Endothelial cell of umbilical vein (primary cell): ENCODE measurements at regions not wholly inside any gene's neighbourhood (a gene's known extent, or its start where the extent isn't known, plus 50 kb on each side); places are given as distances from the start of the nearest gene placed in this dataset.

Source experiments
- BruUV-seq: library from RNA; stranded (reverse); fragments of 400-500 nt; replicated peaks from 2 replicates; lab custom pipeline; 2021; lab: Mats Ljungman, UMichigan
- CTCF ChIA-PET: fragments of 300-600, 350-600 bp; sonication (Branson Sonifier 250); formaldehyde crosslinking; loops from one replicate; lab custom pipeline; 2021; ENCODE audit warnings: antibody characterized with exemption, inconsistent platforms; lab: Charles Lee
- POLR2A ChIA-PET: fragments of 300-600, 350-600 bp; sonication (Branson Sonifier 250); formaldehyde crosslinking; loops from one replicate; lab custom pipeline; 2021; ENCODE audit warnings: antibody characterized with exemption, inconsistent platforms; lab: Charles Lee
- DNase-seq: peaks from one replicate; pipeline ENCODE4 v3.0.0-alpha.2; 2011; ENCODE audit warnings: low read depth, low spot score
- FAIRE-seq: peaks from 2 replicates; lab custom pipeline; 2011; peaks lifted over from hg19 to GRCh38; lab: Jason Lieb, UNC
- H2AFZ ChIP-seq: 2 replicates; pipeline ENCODE4 v1.6.0; 2012; ENCODE audit warnings: low read depth, low read length, control low read depth, inconsistent platforms
- H3K27ac ChIP-seq: 2 replicates; pipeline ENCODE4 v1.5.1; 2011; ENCODE audit warnings: low read depth, mild to moderate bottlenecking, control low read depth, low read length, moderate library complexity; ENCODE audit not compliant: insufficient read depth
- H3K27me3 ChIP-seq, 2 experiments: 2 replicates each; pipeline versions ENCODE4 v1.6.0 to v1.6.1; 2011; ENCODE audit warnings: low read length in 2 of 2, mixed read lengths in 1 of 2; ENCODE audit not compliant: control insufficient read depth in 2 of 2, insufficient read depth in 2 of 2
- H3K36me3 ChIP-seq, 2 experiments: 2 replicates in 1 of 2; 3 replicates in 1 of 2; pipeline ENCODE4 v1.5.1; 2011; ENCODE audit warnings: low read length in 2 of 2, mild to moderate bottlenecking in 1 of 2, moderate library complexity in 1 of 2; ENCODE audit not compliant: control insufficient read depth in 2 of 2, insufficient read depth in 2 of 2; ENCODE audit errors: extremely low read depth in 1 of 2
- H3K4me1 ChIP-seq: 3 replicates; pipeline ENCODE4 v1.5.1; 2011; ENCODE audit warnings: mild to moderate bottlenecking, low read length; ENCODE audit not compliant: control insufficient read depth, insufficient read depth; ENCODE audit errors: extremely low read depth
- H3K4me2 ChIP-seq: 2 replicates; pipeline ENCODE4 v1.6.1; 2011; ENCODE audit warnings: low read length, control low read depth, mixed read lengths; ENCODE audit not compliant: insufficient read depth
- H3K4me3 ChIP-seq, 3 experiments: fragments of 200-600 bp in 1 of 3; sonication (generic), shearing (Covaris generic) in 1 of 3; replicated peaks in 1 of 3; 2 replicates each; pipeline ENCODE4 v1.5.1; 2011 to 2016; ENCODE audit warnings: control low read depth in 3 of 3, low read length in 3 of 3, mild to moderate bottlenecking in 2 of 3, inconsistent platforms in 1 of 3, low read depth in 1 of 3, moderate library complexity in 1 of 3; ENCODE audit not compliant: insufficient read depth in 1 of 3
- H3K79me2 ChIP-seq: 2 replicates; pipeline ENCODE4 v1.6.0; 2012; ENCODE audit warnings: low read length, inconsistent platforms; ENCODE audit not compliant: control insufficient read depth, insufficient read depth
- H3K9ac ChIP-seq: replicated peaks from 2 replicates; pipeline ENCODE3; 2011; ENCODE audit warnings: low read length, control low read depth; ENCODE audit not compliant: insufficient read depth; ENCODE audit errors: extremely low read depth
- H3K9me1 ChIP-seq: replicated peaks from 3 replicates; pipeline ENCODE4 v1.6.0; 2011; ENCODE audit warnings: mild to moderate bottlenecking, low read length; ENCODE audit not compliant: control insufficient read depth, insufficient read depth; ENCODE audit errors: extremely low read depth
- H3K9me3 ChIP-seq: replicated peaks from 2 replicates; pipeline ENCODE4 v1.5.1; 2012; ENCODE audit warnings: low read length, inconsistent platforms; ENCODE audit not compliant: control insufficient read depth, insufficient read depth
- H4K20me1 ChIP-seq: replicated peaks from 2 replicates; pipeline ENCODE3; 2011; ENCODE audit warnings: mild to moderate bottlenecking, low read length; ENCODE audit not compliant: control insufficient read depth, insufficient read depth; ENCODE audit errors: extremely low read depth
- CTCF ChIP-seq, 2 donors: IDR thresholded peaks; 1 replicate in 1 of 2; 2 replicates in 1 of 2; pipeline ENCODE4 v1.5.1; 2011; ENCODE audit warnings: low read length in 2 of 2, mild to moderate bottlenecking in 2 of 2, moderate library complexity in 2 of 2, control low read depth in 1 of 2, inconsistent platforms in 1 of 2, low read depth in 1 of 2; ENCODE audit not compliant: insufficient read depth in 1 of 2; ENCODE audit errors: extremely low read depth in 1 of 2
- EZH2 ChIP-seq: IDR thresholded peaks from 2 replicates; pipeline ENCODE4 v1.6.1; 2012; ENCODE audit warnings: borderline replicate concordance, low read depth, mild to moderate bottlenecking, moderate library complexity, low read length, inconsistent platforms; ENCODE audit not compliant: severe bottlenecking
- FOS ChIP-seq: IDR thresholded peaks from 2 replicates; pipeline ENCODE4 v1.6.1; 2011; ENCODE audit warnings: mild to moderate bottlenecking, low read length, moderate library complexity, borderline replicate concordance; ENCODE audit not compliant: insufficient read depth
- GATA2 ChIP-seq: IDR thresholded peaks from 2 replicates; pipeline ENCODE4 v1.7.0; 2011; ENCODE audit warnings: low read depth, mild to moderate bottlenecking, moderate library complexity, mixed read lengths, low read length; ENCODE audit not compliant: insufficient read length, insufficient read depth
- JUN ChIP-seq: IDR thresholded peaks from 2 replicates; pipeline ENCODE4 v1.6.1; 2011; ENCODE audit warnings: borderline replicate concordance, low read depth; ENCODE audit not compliant: insufficient read length, insufficient read depth
- MAX ChIP-seq: IDR thresholded peaks from 2 replicates; pipeline ENCODE4 v1.6.1; 2011; ENCODE audit not compliant: insufficient read depth, insufficient read length
- MYC ChIP-seq: IDR thresholded peaks from one replicate; pipeline ENCODE4 v1.6.1; 2011; ENCODE audit warnings: mild to moderate bottlenecking, low read depth, low read length
- POLR2A ChIP-seq: IDR thresholded peaks from 2 replicates; pipeline ENCODE4 v1.6.1; 2012; ENCODE audit warnings: low read depth, mild to moderate bottlenecking, control low read depth, low read length
- POLR2AphosphoS5 ChIP-seq: IDR thresholded peaks from 2 replicates; pipeline ENCODE4 v1.6.1; 2012; ENCODE audit warnings: low read depth, mild to moderate bottlenecking, control low read depth, low read length, moderate library complexity; ENCODE audit not compliant: insufficient read depth
- dilution Hi-C: fragments of 300-500 bp; cut with MboI; formaldehyde crosslinking; loops from one replicate; pipeline ENCODE4 v1.15.0; 2019; ENCODE audit warnings: low sequenced_read_pairs; ENCODE audit not compliant: extremely low pct_ligation_motif_present
- intact Hi-C: fragments of 100-400 bp; cut with micrococcal nuclease; formaldehyde crosslinking; loops from one replicate; pipeline ENCODE4 v1.10.0; 2022

DNA sequence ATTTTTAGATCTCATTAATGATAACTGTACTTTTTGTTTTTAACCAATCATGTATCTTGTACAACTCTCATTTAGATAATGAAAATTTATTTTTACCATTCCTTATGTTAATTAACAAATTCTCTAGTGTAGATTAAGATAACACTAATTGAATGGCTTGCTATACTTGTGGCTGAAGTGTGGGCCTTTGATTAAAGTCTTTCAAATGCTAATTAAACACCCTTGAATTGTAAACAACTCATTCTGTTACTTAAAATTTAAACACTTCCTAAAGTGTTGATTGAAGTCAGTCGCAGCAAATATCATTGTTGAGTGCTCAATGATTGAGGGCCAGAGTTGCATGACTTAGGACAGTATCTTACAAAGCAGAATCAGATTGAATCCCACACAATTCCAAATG, 109.8 kb upstream of the GULP1 start:
- Histone ChIP-seq H3K4me1 (no peaks in the 10 kb centered on the region), H3K27me3 (no peaks in the 10 kb centered on the region), H2AFZ (no peak overlapping the region), H4K20me1 (no peaks in the 10 kb centered on the region), H3K9me1 (no peaks in the 10 kb centered on the region), H3K27ac (no peak overlapping the region), H3K4me2 (no peak overlapping the region), H3K9me3 (no peaks in the 10 kb centered on the region), H3K4me3 (no peak overlapping the region), H3K79me2 (no peaks in the 10 kb centered on the region), H3K36me3 (no peaks in the 10 kb centered on the region), H3K9ac (no peak overlapping the region)
- CTCF ChIA-PET, result interaction anchor here (1.1 kb wide), 1 partner anchor 188 kb away, joined by 3 read pairs; no protein-coding TSS in a partner anchor
- FAIRE-seq, result no peak
- no TSS peak for BruUV-seq
- POLR2A ChIA-PET, result no interaction called here
- dilution Hi-C loops, result no loop called here
- intact Hi-C loops, result no loop called here
- no peak for DNase-seq
- TF ChIP-seq MYC (no peak), POLR2AphosphoS5 (no peak), CTCF (IDR thresholded peaks at IDR 0.05; ENCODE audit: extremely low read depth in 1 of 2, insufficient read depth in 1 of 2, low read depth in 1 of 2, low read length in 2 of 2) (no peak), MAX (no peak), JUN (no peak), GATA2 (no peak), FOS (no peak), POLR2A (no peak), EZH2 (no peak)
